T follicular helper cell (primary cell): ENCODE measurements at regions not wholly inside any gene's neighbourhood (a gene's known extent, or its start where the extent isn't known, plus 50 kb on each side); places are given as distances from the start of the nearest gene placed in this dataset.

Experiments used
- DNase-seq: peaks from one replicate; pipeline ENCODE4 v3.0.0-alpha.2; 2020; ENCODE audit warnings: low read depth

GRCh38 chr16:85162478-85163277, 50.4 kb upstream of the CIBAR2 start:
- DNase-seq = no peak

- DNase-seq = no peak
Measured at GRCh38 chr16:85163278-85164112, 51.2 kb upstream of the CIBAR2 start.

- DNase-seq = no peak
Measured at GRCh38 chr16:85164431-85164830, 52.2 kb upstream of the CIBAR2 start.

- DNase-seq = no peak
Measured at GRCh38 chr16:85164838-85165516, 52.7 kb upstream of the CIBAR2 start.

GRCh38 chr16:85165781-85166180, 53.5 kb upstream of the CIBAR2 start:
- no peak for DNase-seq

- DNase-seq = no peak
Measured at GRCh38 chr16:85166281-85166680, 54.0 kb upstream of the CIBAR2 start.

- no peak for DNase-seq
Measured at GRCh38 chr16:85166699-85167588, 54.7 kb upstream of the CIBAR2 start.

GRCh38 chr16:85167589-85168537, 55.6 kb upstream of the CIBAR2 start:
- no peak for DNase-seq

GRCh38 chr16:85168732-85169256, 56.5 kb upstream of the CIBAR2 start:
- no peak for DNase-seq

- no peak for DNase-seq
Measured at GRCh38 chr16:85169333-85170065, 57.2 kb upstream of the CIBAR2 start.

- no peak for DNase-seq
Measured at GRCh38 chr16:85170066-85170491, 57.8 kb upstream of the CIBAR2 start.

GRCh38 chr16:85170590-85171003, 58.3 kb upstream of the CIBAR2 start:
- no peak for DNase-seq

- DNase-seq = no peak
Measured at GRCh38 chr16:85171004-85171758, 58.9 kb upstream of the CIBAR2 start.

- DNase-seq = no peak
Measured at GRCh38 chr16:85171759-85172454, 59.6 kb upstream of the CIBAR2 start.

- no peak for DNase-seq
Measured at GRCh38 chr16:85172455-85173145, 60.3 kb upstream of the CIBAR2 start.

- no peak for DNase-seq
Measured at GRCh38 chr16:85173146-85173980, 61.1 kb upstream of the CIBAR2 start.
